SU-DHL-6 (cell line): ENCODE measurements at regions not wholly inside any gene's neighbourhood (a gene's known extent, or its start where the extent isn't known, plus 50 kb on each side); places are given as distances from the start of the nearest gene placed in this dataset.

ENCODE experiments used
- H2AFZ ChIP-seq: fragments of 200-600 bp; sonication (generic); 2 replicates; pipeline ENCODE4 v1.6.1; 2014; ENCODE audit warnings: low read depth, mild to moderate bottlenecking, moderate library complexity, mixed read lengths, antibody characterized with exemption, low read length; ENCODE audit not compliant: severe bottlenecking
- H3F3A ChIP-seq: fragments of 200-600 bp; shearing (Covaris generic); 2 replicates; pipeline ENCODE4 v1.6.0; 2016; ENCODE audit warnings: antibody characterized with exemption, mild to moderate bottlenecking; ENCODE audit not compliant: insufficient read depth
- H3K27ac ChIP-seq: fragments of 200-600 bp; sonication (generic); 2 replicates; pipeline ENCODE4 v1.5.1; 2016; ENCODE audit warnings: low read depth, mild to moderate bottlenecking, low read length, moderate library complexity, mixed read lengths
- H3K27me3 ChIP-seq: fragments of 200-600 bp; sonication (generic), shearing (Covaris generic); 2 replicates; pipeline ENCODE4 v1.6.0; 2014; ENCODE audit warnings: mild to moderate bottlenecking, low read length
- H3K36me3 ChIP-seq: fragments of 200-600 bp; sonication (generic); 2 replicates; pipeline ENCODE4 v1.6.1; 2014; ENCODE audit warnings: mild to moderate bottlenecking, low read length, mixed read lengths
- H3K4me2 ChIP-seq: fragments of 300-600, 200-600 bp; shearing (Covaris generic), sonication (generic); 2 replicates; pipeline ENCODE4 v1.6.0; 2014; ENCODE audit warnings: low read length, low read depth, mild to moderate bottlenecking; ENCODE audit not compliant: poor library complexity, severe bottlenecking
- H3K4me3 ChIP-seq: fragments of 200-600 bp; sonication (generic); 2 replicates; pipeline ENCODE4 v1.5.1; 2014; ENCODE audit warnings: antibody characterized with exemption, low read length, mild to moderate bottlenecking, mixed read lengths; ENCODE audit not compliant: insufficient read depth, poor library complexity, severe bottlenecking
- H3K79me2 ChIP-seq: fragments of 200-600 bp; sonication (generic); 2 replicates; pipeline ENCODE4 v1.6.1; 2014; ENCODE audit warnings: mild to moderate bottlenecking, low read length, moderate library complexity; ENCODE audit not compliant: insufficient read depth
- H3K9ac ChIP-seq: fragments of 200-600 bp; sonication (generic); 2 replicates; pipeline ENCODE4 v1.7.0; 2014; ENCODE audit warnings: mild to moderate bottlenecking, low read length
- H3K9me2 ChIP-seq: fragments of 200-600 bp; sonication (generic); replicated peaks from 2 replicates; pipeline ENCODE4 v1.6.1; 2014; ENCODE audit warnings: low read length; ENCODE audit not compliant: insufficient read depth
- H3K9me3 ChIP-seq: fragments of 200-600 bp; sonication (generic); 2 replicates; pipeline ENCODE4 v1.6.1; 2014; ENCODE audit warnings: low read length, mixed read lengths; ENCODE audit not compliant: insufficient read depth
- H4K20me1 ChIP-seq: fragments of 200-600 bp; sonication (generic); 2 replicates; pipeline ENCODE4 v1.6.1; 2014; ENCODE audit warnings: low read depth, mild to moderate bottlenecking, antibody characterized with exemption, low read length, moderate library complexity, mixed read lengths
- CTCF ChIP-seq: fragments of 200-600 bp; sonication (generic); IDR thresholded peaks from one replicate; pipeline ENCODE4 v1.5.1; 2017; ENCODE audit warnings: antibody characterized with exemption, mild to moderate bottlenecking, low read length, moderate library complexity; ENCODE audit not compliant: insufficient read depth, poor library complexity, severe bottlenecking
- EZH2phosphoT487 ChIP-seq: fragments of 200-600 bp; sonication (generic), shearing (Covaris generic); conservative IDR thresholded peaks from 2 replicates; pipeline ENCODE4 v1.6.1; 2018; ENCODE audit warnings: mild to moderate bottlenecking, antibody characterized with exemption, low read length, moderate library complexity, mixed read lengths

DNA sequence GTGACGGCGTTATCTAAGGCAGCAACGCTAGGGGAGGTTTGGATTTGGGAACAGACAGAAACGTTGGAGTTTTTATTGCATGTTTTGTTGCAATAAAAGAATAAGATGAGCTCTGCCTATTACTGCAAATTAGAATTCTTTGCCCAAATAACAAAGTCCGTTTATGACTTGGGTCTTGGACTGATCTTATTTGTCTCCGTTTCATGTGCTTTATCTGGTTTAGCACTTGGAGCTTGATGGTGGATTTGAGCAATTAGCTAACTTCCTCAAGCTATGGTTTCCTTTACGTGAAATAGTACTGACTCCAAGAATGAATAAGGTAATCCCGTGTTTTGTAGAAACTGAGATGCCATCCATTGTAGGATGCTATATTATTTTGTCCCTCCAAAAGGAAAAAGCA lies 233.0 kb upstream of the IRX5 start:
- H3K27me3 ChIP-seq = no peaks in the 10 kb centered on the region
- H2AFZ ChIP-seq = no peak overlapping the region
- TF ChIP-seq EZH2phosphoT487 (no peak), CTCF (no peak)
- H3K9me2 ChIP-seq = no peaks in the 10 kb centered on the region
- H3K4me2 ChIP-seq = no peak overlapping the region
- H3K9me3 ChIP-seq = no peaks in the 10 kb centered on the region
- no peak overlapping the region for H3K9ac ChIP-seq
- no peaks in the 10 kb centered on the region for H3K36me3 ChIP-seq
- no peaks in the 10 kb centered on the region for H4K20me1 ChIP-seq
- H3K27ac ChIP-seq = no peak overlapping the region
- no peaks in the 10 kb centered on the region for H3F3A ChIP-seq
- no peaks in the 10 kb centered on the region for H3K79me2 ChIP-seq
- no peak overlapping the region for H3K4me3 ChIP-seq

DNA sequence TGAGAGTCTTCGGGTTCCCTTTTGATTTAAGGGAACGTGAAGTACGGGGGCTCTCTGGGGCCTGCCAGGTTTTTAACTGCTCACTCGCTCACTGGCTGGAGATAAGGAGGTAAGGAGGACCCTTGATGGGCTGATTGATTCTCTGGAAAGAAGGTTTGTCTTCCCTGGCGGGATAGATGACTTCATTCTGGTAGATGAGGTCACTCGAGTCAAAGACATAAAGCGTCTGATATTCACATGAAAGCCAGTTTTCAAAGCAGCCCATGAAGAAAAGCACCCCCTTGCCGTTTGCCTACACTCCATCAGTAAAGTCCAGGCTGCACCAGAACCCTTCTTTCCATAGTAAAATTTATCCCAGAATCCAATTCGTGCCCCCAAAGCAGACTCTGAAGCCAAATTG lies 233.7 kb upstream of the IRX5 start:
- H3K4me2 ChIP-seq = no peak overlapping the region
- no peaks in the 10 kb centered on the region for H3F3A ChIP-seq
- H3K4me3 ChIP-seq = no peak overlapping the region
- H3K27me3 ChIP-seq = no peaks in the 10 kb centered on the region
- H3K79me2 ChIP-seq = no peaks in the 10 kb centered on the region
- no peaks in the 10 kb centered on the region for H3K9me2 ChIP-seq
- H3K9ac ChIP-seq = no peak overlapping the region
- no peak for TF ChIP-seq EZH2phosphoT487
- TF ChIP-seq CTCF = no peak
- no peaks in the 10 kb centered on the region for H4K20me1 ChIP-seq
- no peak overlapping the region for H2AFZ ChIP-seq
- no peaks in the 10 kb centered on the region for H3K9me3 ChIP-seq
- H3K36me3 ChIP-seq = no peaks in the 10 kb centered on the region
- H3K27ac ChIP-seq = no peak overlapping the region

DNA sequence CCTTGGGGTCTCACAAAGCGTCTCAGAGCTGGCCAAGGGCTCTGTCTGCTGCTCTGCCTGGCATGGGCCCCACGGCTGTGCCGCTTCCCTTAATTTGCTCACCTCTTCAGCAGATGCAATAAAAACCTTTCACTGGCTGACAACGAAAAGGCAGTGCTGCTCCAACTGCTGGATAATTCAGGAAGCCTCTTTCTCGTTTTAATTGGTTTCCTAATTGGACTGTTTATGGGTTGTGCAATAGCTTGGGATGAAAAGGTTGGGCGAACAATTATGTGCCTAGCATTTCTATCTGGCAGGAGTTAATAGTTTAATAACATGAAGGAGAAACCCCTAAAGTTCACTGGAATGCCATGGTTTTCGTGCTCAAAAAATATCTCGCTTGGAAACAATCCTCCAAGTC lies 234.1 kb upstream of the IRX5 start:
- H4K20me1 ChIP-seq = no peaks in the 10 kb centered on the region
- H3K9me3 ChIP-seq = no peaks in the 10 kb centered on the region
- no peak overlapping the region for H3K9ac ChIP-seq
- no peak overlapping the region for H2AFZ ChIP-seq
- H3K36me3 ChIP-seq = no peaks in the 10 kb centered on the region
- TF ChIP-seq CTCF (no peak), EZH2phosphoT487 (no peak)
- H3K9me2 ChIP-seq = no peaks in the 10 kb centered on the region
- no peak overlapping the region for H3K27ac ChIP-seq
- H3F3A ChIP-seq = no peaks in the 10 kb centered on the region
- no peak overlapping the region for H3K4me3 ChIP-seq
- no peaks in the 10 kb centered on the region for H3K79me2 ChIP-seq
- H3K4me2 ChIP-seq = no peak overlapping the region
- no peaks in the 10 kb centered on the region for H3K27me3 ChIP-seq

GRCh38 chr16:54694651-54695050 lies 236.0 kb upstream of the IRX5 start:
- no peaks in the 10 kb centered on the region for H3K79me2 ChIP-seq

More at GRCh38 chr16:54694651-54695050, 236.0 kb upstream of the IRX5 start:
- Histone ChIP-seq H3K27me3 (no peaks in the 10 kb centered on the region), H3K9ac (no peak overlapping the region), H3K27ac (no peak overlapping the region), H4K20me1 (no peaks in the 10 kb centered on the region), H2AFZ (no peak overlapping the region), H3F3A (no peaks in the 10 kb centered on the region), H3K36me3 (no peaks in the 10 kb centered on the region), H3K4me3 (no peak overlapping the region), H3K4me2 (no peak overlapping the region), H3K9me3 (no peaks in the 10 kb centered on the region), H3K9me2 (no peaks in the 10 kb centered on the region)
- TF ChIP-seq EZH2phosphoT487 (no peak), CTCF (no peak)
